PC-9 (cell line): ENCODE measurements at regions not wholly inside any gene's neighbourhood (a gene's known extent, or its start where the extent isn't known, plus 50 kb on each side); places are given as distances from the start of the nearest gene placed in this dataset.

ENCODE experiments used
- BruUV-seq: library from RNA; stranded (reverse); fragments of 400-500 nt; replicated peaks from 2 replicates; lab custom pipeline; 2021; lab: Mats Ljungman, UMichigan
- CTCF ChIA-PET: fragments of 300-600 bp; sonication (Branson Sonifier 250); formaldehyde crosslinking; loops from one replicate; lab custom pipeline; 2022; ENCODE audit warnings: antibody characterized with exemption; lab: Charles Lee
- POLR2A ChIA-PET: fragments of 300-600 bp; sonication (Branson Sonifier 250); formaldehyde crosslinking; loops from one replicate; lab custom pipeline; 2022; ENCODE audit warnings: antibody characterized with exemption; ENCODE audit not compliant: unreplicated experiment; lab: Charles Lee
- DNase-seq, 2 experiments: peaks; one replicate each; pipeline versions ENCODE4 v3.0.0 to v3.0.0-alpha.2; 2015 to 2022; ENCODE audit warnings: mixed read lengths in 1 of 2
- H2AFZ ChIP-seq: fragments of 200-600 bp; sonication (generic); 2 replicates; pipeline ENCODE4 v1.8.1; 2017; ENCODE audit warnings: antibody characterized with exemption
- H3F3A ChIP-seq: fragments of 200-600 bp; sonication (generic); 2 replicates; pipeline ENCODE4 v1.8.1; 2017; ENCODE audit warnings: antibody characterized with exemption, mild to moderate bottlenecking, low read depth; ENCODE audit not compliant: insufficient read depth
- H3K27ac ChIP-seq: fragments of 200-600 bp; sonication (generic); 2 replicates; pipeline ENCODE4 v1.6.1; 2016; ENCODE audit warnings: mixed run types
- H3K27me3 ChIP-seq: fragments of 200-600 bp; sonication (generic); 2 replicates; pipeline ENCODE4 v1.6.1; 2016; ENCODE audit warnings: low read depth, mixed run types; ENCODE audit not compliant: insufficient read depth
- H3K36me3 ChIP-seq: fragments of 200-600 bp; sonication (generic); 2 replicates; pipeline ENCODE4 v1.6.1; 2016; ENCODE audit warnings: low read depth, mixed run types
- H3K4me1 ChIP-seq: fragments of 200-600 bp; sonication (generic); replicated peaks from 2 replicates; pipeline ENCODE4 v1.6.1; 2016; ENCODE audit warnings: mixed run types; ENCODE audit not compliant: insufficient read depth
- H3K4me2 ChIP-seq: fragments of 200-600 bp; sonication (generic); 2 replicates; pipeline ENCODE4 v1.6.1; 2017; ENCODE audit warnings: mixed run types
- H3K4me3 ChIP-seq: fragments of 200-600 bp; sonication (generic); 2 replicates; pipeline ENCODE4 v1.6.1; 2016; ENCODE audit warnings: mixed run types
- H3K79me2 ChIP-seq: fragments of 200-600 bp; sonication (generic); 2 replicates; pipeline ENCODE4 v1.6.1; 2017; ENCODE audit warnings: low read depth, mixed run types
- H3K9me2 ChIP-seq: fragments of 200-600 bp; sonication (generic); 2 replicates; pipeline ENCODE4 v1.8.1; 2017; ENCODE audit warnings: mild to moderate bottlenecking; ENCODE audit not compliant: insufficient read depth
- H3K9me3 ChIP-seq: fragments of 200-600 bp; sonication (generic); 2 replicates; pipeline ENCODE4 v1.8.1; 2016; ENCODE audit warnings: low read depth; ENCODE audit not compliant: insufficient read depth
- H4K20me1 ChIP-seq: fragments of 200-600 bp; sonication (generic); 2 replicates; pipeline ENCODE4 v1.8.1; 2017; ENCODE audit not compliant: insufficient read depth
- EZH2 ChIP-seq: fragments of 200-600 bp; sonication (generic); IDR thresholded peaks from 2 replicates; pipeline ENCODE4 v1.8.0; 2017; ENCODE audit warnings: antibody characterized with exemption, low read depth
- intact Hi-C: fragments of 100-400 bp; cut with micrococcal nuclease; formaldehyde crosslinking; loops from one replicate; pipeline ENCODE4 v1.10.0; 2022; ENCODE audit not compliant: unreplicated experiment
- TF ChIP-seq, protein P1 (sequence below): fragments of 200-600 bp; sonication (generic); conservative IDR thresholded peaks from 2 replicates; pipeline ENCODE4 v1.6.1; 2017; ENCODE audit warnings: mixed run types, antibody characterized with exemption, mild to moderate bottlenecking, moderate library complexity

DNA sequence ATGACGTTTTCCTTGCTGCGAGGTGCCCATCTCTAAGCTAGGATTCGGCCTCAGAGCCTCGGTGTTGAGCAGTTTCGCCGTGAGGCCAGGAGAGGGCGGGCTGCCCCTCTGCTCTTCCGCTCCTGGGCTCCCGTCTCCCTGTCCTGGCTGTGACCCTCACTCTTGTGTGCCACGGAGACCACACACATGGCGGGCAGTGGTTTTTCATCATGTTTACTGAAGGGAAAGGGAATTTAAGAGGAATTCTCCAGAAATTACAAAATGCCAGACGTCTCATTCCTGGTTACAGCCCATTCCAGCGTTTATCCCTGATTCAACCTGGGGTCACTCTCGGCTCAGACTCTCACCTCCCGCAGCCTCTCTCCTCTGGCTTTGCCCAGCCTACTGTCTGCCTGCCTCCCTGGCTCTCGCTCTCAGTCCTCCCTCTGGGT is 96.8 kb upstream of the ELAC2 start:
- ChIA-PET CTCF (no interaction called here), POLR2A (interaction anchor here (0.5 kb wide), 1 partner anchor 34 kb away, joined by 7 read pairs; no protein-coding TSS in a partner anchor)
- Histone ChIP-seq H3F3A (no peaks in the 10 kb centered on the region), H2AFZ (no peak overlapping the region), H3K4me2 (no peak overlapping the region), H3K36me3 (no peaks in the 10 kb centered on the region), H3K79me2 (no peaks in the 10 kb centered on the region), H3K9me3 (no peaks in the 10 kb centered on the region), H3K27me3 (peaks cover 34% of the 10 kb centered on the region), H3K4me1 (no peaks in the 10 kb centered on the region), H4K20me1 (no peaks in the 10 kb centered on the region), H3K27ac (no peak overlapping the region), H3K9me2 (no peaks in the 10 kb centered on the region), H3K4me3 (no peak overlapping the region)
- intact Hi-C loops = no loop called here
- no peak for TF ChIP-seq EZH2
- TF ChIP-seq, protein P1, sequence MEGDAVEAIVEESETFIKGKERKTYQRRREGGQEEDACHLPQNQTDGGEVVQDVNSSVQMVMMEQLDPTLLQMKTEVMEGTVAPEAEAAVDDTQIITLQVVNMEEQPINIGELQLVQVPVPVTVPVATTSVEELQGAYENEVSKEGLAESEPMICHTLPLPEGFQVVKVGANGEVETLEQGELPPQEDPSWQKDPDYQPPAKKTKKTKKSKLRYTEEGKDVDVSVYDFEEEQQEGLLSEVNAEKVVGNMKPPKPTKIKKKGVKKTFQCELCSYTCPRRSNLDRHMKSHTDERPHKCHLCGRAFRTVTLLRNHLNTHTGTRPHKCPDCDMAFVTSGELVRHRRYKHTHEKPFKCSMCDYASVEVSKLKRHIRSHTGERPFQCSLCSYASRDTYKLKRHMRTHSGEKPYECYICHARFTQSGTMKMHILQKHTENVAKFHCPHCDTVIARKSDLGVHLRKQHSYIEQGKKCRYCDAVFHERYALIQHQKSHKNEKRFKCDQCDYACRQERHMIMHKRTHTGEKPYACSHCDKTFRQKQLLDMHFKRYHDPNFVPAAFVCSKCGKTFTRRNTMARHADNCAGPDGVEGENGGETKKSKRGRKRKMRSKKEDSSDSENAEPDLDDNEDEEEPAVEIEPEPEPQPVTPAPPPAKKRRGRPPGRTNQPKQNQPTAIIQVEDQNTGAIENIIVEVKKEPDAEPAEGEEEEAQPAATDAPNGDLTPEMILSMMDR = peak; percentile 57
- DNase-seq = no peak
- no TSS peak for BruUV-seq

DNA sequence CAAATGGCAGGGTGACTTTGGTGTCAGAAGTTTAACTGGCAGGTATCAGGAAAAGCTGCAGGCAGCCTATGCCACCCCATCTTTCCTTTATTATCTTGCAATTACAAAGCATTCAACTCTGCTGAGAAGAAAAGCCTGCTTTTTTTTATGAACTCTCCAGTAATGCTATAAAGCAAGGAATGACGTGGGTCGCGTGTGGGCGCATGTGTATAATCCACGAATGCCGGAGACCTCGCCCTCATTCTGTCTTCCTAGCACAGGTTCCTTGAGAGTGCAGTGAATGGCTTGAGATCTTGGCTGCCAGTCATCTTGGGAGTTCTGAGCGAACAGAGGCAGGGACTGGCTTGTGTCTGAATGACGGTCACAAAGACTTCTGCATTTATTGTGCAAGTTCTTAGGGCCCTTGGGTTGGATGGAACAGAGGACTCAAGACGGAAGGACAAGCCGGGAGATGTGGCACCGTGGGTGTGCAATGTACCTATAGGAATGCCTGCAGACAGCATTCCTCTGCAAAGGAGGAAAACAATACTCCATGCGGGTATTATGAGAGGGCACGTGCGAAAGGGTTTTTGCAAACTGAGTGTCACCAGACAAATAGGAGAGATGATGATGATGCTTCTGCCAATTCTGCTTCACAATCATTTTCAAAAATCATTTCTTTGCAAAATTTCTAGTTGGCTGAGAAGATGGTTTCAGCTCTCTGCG is 96.1 kb upstream of the ELAC2 start:
- intact Hi-C loops = no loop called here
- POLR2A ChIA-PET = no interaction called here
- no peaks in the 10 kb centered on the region for H3F3A ChIP-seq
- H3K27ac ChIP-seq = no peak overlapping the region
- H3K9me3 ChIP-seq = no peaks in the 10 kb centered on the region
- no peaks in the 10 kb centered on the region for H3K79me2 ChIP-seq
- DNase-seq = no peak
- BruUV-seq = no TSS peak
- H3K4me2 ChIP-seq = no peak overlapping the region
- no peaks in the 10 kb centered on the region for H4K20me1 ChIP-seq
- H3K4me3 ChIP-seq = no peak overlapping the region
- H3K9me2 ChIP-seq = no peaks in the 10 kb centered on the region
- H3K27me3 ChIP-seq = peaks cover 38% of the 10 kb centered on the region
- CTCF ChIA-PET = no interaction called here
- H3K4me1 ChIP-seq = no peaks in the 10 kb centered on the region
- no peak overlapping the region for H2AFZ ChIP-seq
- H3K36me3 ChIP-seq = no peaks in the 10 kb centered on the region
- TF ChIP-seq EZH2 = no peak
- TF ChIP-seq, protein P1 = no peak

DNA sequence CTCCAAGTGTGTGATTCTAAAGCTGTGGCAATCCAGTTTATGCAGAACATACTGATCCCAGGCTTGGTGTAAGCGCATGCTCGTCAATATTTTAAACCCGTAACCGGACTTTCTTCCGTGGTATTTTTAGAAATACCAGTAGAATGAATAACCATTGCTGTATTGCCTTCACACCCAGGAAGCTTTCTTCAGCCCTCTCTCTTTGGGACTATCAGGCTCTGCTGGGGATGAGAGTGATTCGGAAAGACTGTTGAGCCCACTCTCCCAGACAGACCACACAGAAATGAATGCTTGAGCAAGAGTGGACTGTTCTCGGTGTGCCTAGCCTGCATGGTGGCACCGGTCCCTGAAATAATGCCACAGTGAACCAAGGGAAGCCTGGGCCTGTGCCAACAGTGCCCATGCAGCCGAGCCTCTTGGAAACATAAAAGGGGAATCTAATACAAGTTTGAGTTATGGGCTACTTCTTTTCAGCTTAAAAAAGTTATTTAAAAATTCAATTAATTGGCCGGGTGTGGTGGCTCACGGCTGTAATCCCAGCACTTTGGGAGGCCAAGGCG is 89.9 kb upstream of the ELAC2 start:
- Histone ChIP-seq H4K20me1 (no peaks in the 10 kb centered on the region), H3K4me1 (no peaks in the 10 kb centered on the region), H3K4me3 (no peak overlapping the region), H3F3A (no peaks in the 10 kb centered on the region), H3K9me2 (no peaks in the 10 kb centered on the region), H3K27ac (no peak overlapping the region), H2AFZ (no peak overlapping the region), H3K9me3 (no peaks in the 10 kb centered on the region), H3K79me2 (no peaks in the 10 kb centered on the region), H3K4me2 (no peak overlapping the region), H3K36me3 (no peaks in the 10 kb centered on the region), H3K27me3 (peaks cover 18% of the 10 kb centered on the region)
- ChIA-PET POLR2A (no interaction called here), CTCF (no interaction called here)
- BruUV-seq = no TSS peak
- intact Hi-C loops = no loop called here
- no peak for DNase-seq
- TF ChIP-seq, protein P1 = no peak
- TF ChIP-seq EZH2 = no peak
